ENCODE measurements at regions not wholly inside any gene's neighbourhood (a gene's known extent, or its start where the extent isn't known, plus 50 kb on each side); places are given as distances from the start of the nearest gene placed in this dataset.
A peak's percentile ranks its signal among the peaks of the same experiment; 100 is the strongest.
"Not testable (repeated sequence)": the region's sequence is repeated elsewhere in the genome, so short reads cannot be mapped to it uniquely, and the experiment has no call there.

- in situ Hi-C loops (cut with MboI; ENCODE audit: low pct_unique_long_range_greater_than_20kb in 2 of 9, low sequenced_read_pairs in 9 of 9, unreplicated experiment in 9 of 9): no loop called here
- H3K27ac ChIP-seq: no peak overlapping the region
- ATAC-seq (replicated peaks in 6 of 8): no peak
- 0 to 100% (median 67%) methylated on average over 1 of the region's 1 CpG; no CpG with 5 or more reads in 1 of the 10 experiments for WGBS, 10 experiments
- no peak overlapping the region for H3K4me3 ChIP-seq
- H3K4me1 ChIP-seq (replicated peaks in 1 of 2): no peaks in the 10 kb centered on the region
Observed at GRCh38 chr9:30035761-30036160, 2348.7 kb upstream of the ACO1 start.

GRCh38 chr9:30036558-30036957 lies 2347.9 kb upstream of the ACO1 start:
- 0 to 100% (median 55%) methylated on average over 1 of the region's 1 CpG for WGBS, 10 experiments
- in situ Hi-C loops (cut with MboI; ENCODE audit: low pct_unique_long_range_greater_than_20kb in 2 of 9, low sequenced_read_pairs in 9 of 9, unreplicated experiment in 9 of 9): no loop called here
- no peak overlapping the region for H3K27ac ChIP-seq
- no peak for ATAC-seq (replicated peaks in 6 of 8)
- no peak overlapping the region for H3K4me3 ChIP-seq
- H3K4me1 ChIP-seq (replicated peaks in 1 of 2): no peaks in the 10 kb centered on the region

GRCh38 chr9:30039712-30040111 lies 2344.7 kb upstream of the ACO1 start:
- no peak for ATAC-seq (replicated peaks in 6 of 8)
- in situ Hi-C loops (cut with MboI; ENCODE audit: low pct_unique_long_range_greater_than_20kb in 2 of 9, low sequenced_read_pairs in 9 of 9, unreplicated experiment in 9 of 9): no loop called here
- H3K4me1 ChIP-seq (replicated peaks in 1 of 2): no peaks in the 10 kb centered on the region
- 0 to 90% (median 40%) methylated on average over 1 of the region's 1 CpG; no CpG with 5 or more reads in 6 of the 10 experiments for WGBS, 10 experiments
- H3K4me3 ChIP-seq: no peak overlapping the region
- H3K27ac ChIP-seq: no peak overlapping the region

- no peak overlapping the region for H3K27ac ChIP-seq
- WGBS, 10 experiments: 0 to 90% (median 58%) methylated on average over 1 to 6 of the region's 8 CpGs
- in situ Hi-C loops (cut with MboI; ENCODE audit: low pct_unique_long_range_greater_than_20kb in 2 of 9, low sequenced_read_pairs in 9 of 9, unreplicated experiment in 9 of 9): no loop called here
- H3K4me3 ChIP-seq: no peak overlapping the region
- ATAC-seq (replicated peaks in 6 of 8): no peak
- no peaks in the 10 kb centered on the region for H3K4me1 ChIP-seq (replicated peaks in 1 of 2)
Observed at GRCh38 chr9:30048396-30048795, 2336.0 kb upstream of the ACO1 start.

GRCh38 chr9:30058463-30058862 lies 2326.0 kb upstream of the ACO1 start:
- Histone ChIP-seq H3K4me3 (no peak overlapping the region), H3K4me1 (replicated peaks in 1 of 2) (no peaks in the 10 kb centered on the region), H3K27ac (no peak overlapping the region)
- in situ Hi-C loops (cut with MboI; ENCODE audit: low pct_unique_long_range_greater_than_20kb in 2 of 9, low sequenced_read_pairs in 9 of 9, unreplicated experiment in 9 of 9): no loop called here
- WGBS, 10 experiments: 0 to 75% (median 8%) methylated on average over 1 of the region's 1 CpG; no CpG with 5 or more reads in 4 of the 10 experiments
- no peak for ATAC-seq (replicated peaks in 6 of 8)

- H3K4me1 ChIP-seq (replicated peaks in 1 of 2): no peaks in the 10 kb centered on the region
- H3K27ac ChIP-seq: no peak overlapping the region
- ATAC-seq (replicated peaks in 6 of 8): no peak
- in situ Hi-C loops (cut with MboI; ENCODE audit: low pct_unique_long_range_greater_than_20kb in 2 of 9, low sequenced_read_pairs in 9 of 9, unreplicated experiment in 9 of 9): no loop called here
- no peak overlapping the region for H3K4me3 ChIP-seq
Observed at GRCh38 chr9:30060976-30061375, 2323.5 kb upstream of the ACO1 start.

- in situ Hi-C loops (cut with MboI; ENCODE audit: low pct_unique_long_range_greater_than_20kb in 2 of 9, low sequenced_read_pairs in 9 of 9, unreplicated experiment in 9 of 9): no loop called here
- ATAC-seq (replicated peaks in 6 of 8): peak in 2 of 8 experiments; percentile 13 to 56
- no peak overlapping the region for H3K4me3 ChIP-seq
- no peak overlapping the region for H3K27ac ChIP-seq
- H3K4me1 ChIP-seq (replicated peaks in 1 of 2): no peaks in the 10 kb centered on the region
- 6 to 85% (median 76%) methylated on average over 3 to 8 of the region's 8 CpGs for WGBS, 10 experiments
Observed at GRCh38 chr9:30065888-30066287, 2318.6 kb upstream of the ACO1 start.

- in situ Hi-C loops (cut with MboI; ENCODE audit: low pct_unique_long_range_greater_than_20kb in 2 of 9, low sequenced_read_pairs in 9 of 9, unreplicated experiment in 9 of 9); H3K4me3 ChIP-seq; H3K27ac ChIP-seq; ATAC-seq (replicated peaks in 6 of 8); H3K4me1 ChIP-seq (replicated peaks in 1 of 2): not testable (repeated sequence)
- WGBS, 10 experiments: 0 to 100% (median 100%) methylated on average over 1 to 3 of the region's 3 CpGs; no CpG with 5 or more reads in 3 of the 10 experiments
Observed at GRCh38 chr9:30069236-30069635, 2315.2 kb upstream of the ACO1 start.

GRCh38 chr9:30075022-30075421 lies 2309.4 kb upstream of the ACO1 start:
- Histone ChIP-seq H3K4me3 (no peak overlapping the region), H3K4me1 (replicated peaks in 1 of 2) (no peaks in the 10 kb centered on the region), H3K27ac (no peak overlapping the region)
- no peak for ATAC-seq (replicated peaks in 6 of 8)
- 45 to 100% (median 84%) methylated on average over 2 to 15 of the region's 15 CpGs for WGBS, 10 experiments
- in situ Hi-C loops (cut with MboI; ENCODE audit: low pct_unique_long_range_greater_than_20kb in 2 of 9, low sequenced_read_pairs in 9 of 9, unreplicated experiment in 9 of 9): no loop called here

GRCh38 chr9:30075451-30076199 lies 2308.8 kb upstream of the ACO1 start:
- WGBS, 10 experiments: 15 to 100% (median 75%) methylated on average over 1 to 3 of the region's 3 CpGs
- Histone ChIP-seq H3K27ac (no peak overlapping the region), H3K4me3 (no peak overlapping the region), H3K4me1 (replicated peaks in 1 of 2) (no peaks in the 10 kb centered on the region)
- ATAC-seq (replicated peaks in 6 of 8): no peak
- in situ Hi-C loops (cut with MboI; ENCODE audit: low pct_unique_long_range_greater_than_20kb in 2 of 9, low sequenced_read_pairs in 9 of 9, unreplicated experiment in 9 of 9): no loop called here

GRCh38 chr9:30078195-30078594 lies 2306.2 kb upstream of the ACO1 start:
- in situ Hi-C loops (cut with MboI; ENCODE audit: low pct_unique_long_range_greater_than_20kb in 2 of 9, low sequenced_read_pairs in 9 of 9, unreplicated experiment in 9 of 9): no loop called here
- no peak for ATAC-seq (replicated peaks in 6 of 8)
- 0 to 90% (median 40%) methylated on average over 1 to 2 of the region's 2 CpGs; no CpG with 5 or more reads in 7 of the 10 experiments for WGBS, 10 experiments

GRCh38 chr9:30089428-30089827 lies 2295.0 kb upstream of the ACO1 start:
- no peak overlapping the region for H3K4me3 ChIP-seq
- in situ Hi-C loops (cut with MboI; ENCODE audit: low pct_unique_long_range_greater_than_20kb in 2 of 9, low sequenced_read_pairs in 9 of 9, unreplicated experiment in 9 of 9): no loop called here
- no peaks in the 10 kb centered on the region for H3K4me1 ChIP-seq (replicated peaks in 1 of 2)
- no peak overlapping the region for H3K27ac ChIP-seq
- ATAC-seq (replicated peaks in 6 of 8): no peak
- 11 to 100% (median 87%) methylated on average over 1 to 4 of the region's 5 CpGs; no CpG with 5 or more reads in 3 of the 10 experiments for WGBS, 10 experiments

More at GRCh38 chr9:30078195-30078594, 2306.2 kb upstream of the ACO1 start:
- H3K4me1 ChIP-seq (replicated peaks in 1 of 2): no peaks in the 10 kb centered on the region
- H3K4me3 ChIP-seq: no peak overlapping the region
- no peak overlapping the region for H3K27ac ChIP-seq

GRCh38 chr9:30103647-30104394 lies 2280.6 kb upstream of the ACO1 start:
- no peak for ATAC-seq (replicated peaks in 6 of 8)
- Histone ChIP-seq H3K4me1 (replicated peaks in 1 of 2) (no peaks in the 10 kb centered on the region), H3K4me3 (no peak overlapping the region), H3K27ac (no peak overlapping the region)
- in situ Hi-C loops (cut with MboI; ENCODE audit: low pct_unique_long_range_greater_than_20kb in 2 of 9, low sequenced_read_pairs in 9 of 9, unreplicated experiment in 9 of 9): no loop called here
- 0 to 97% (median 43%) methylated on average over 2 of the region's 2 CpGs for WGBS, 10 experiments

Measured in motor neuron (in vitro differentiated cells).